Pulmonary artery endothelial cell (primary cell): ENCODE measurements at regions not wholly inside any gene's neighbourhood (a gene's known extent, or its start where the extent isn't known, plus 50 kb on each side); places are given as distances from the start of the nearest gene placed in this dataset.
"Not testable (repeated sequence)": the region's sequence is repeated elsewhere in the genome, so short reads cannot be mapped to it uniquely, and the experiment has no call there.

Source experiments
- DNase-seq: peaks from one replicate; pipeline ENCODE4 v3.0.0-alpha.2; 2011; ENCODE audit warnings: low read depth, low spot score

GRCh38 chr10:130713731-130714130 is 577.5 kb downstream of the GLRX3 start:
- no peak for DNase-seq

GRCh38 chr10:130714742-130715467 is 578.7 kb downstream of the GLRX3 start:
- DNase-seq, result no peak

- DNase-seq, result no peak
Observed at GRCh38 chr10:130715686-130716670, 579.8 kb downstream of the GLRX3 start.

GRCh38 chr10:130717083-130717482 is 580.9 kb downstream of the GLRX3 start:
- DNase-seq, result no peak

GRCh38 chr10:130718744-130719447 is 582.7 kb downstream of the GLRX3 start:
- DNase-seq, result not testable (repeated sequence)

GRCh38 chr10:130719448-130719752 is 583.2 kb downstream of the GLRX3 start:
- DNase-seq, result no peak

GRCh38 chr10:130720235-130720634 is 584.0 kb downstream of the GLRX3 start:
- no peak for DNase-seq

- no peak for DNase-seq
Observed at GRCh38 chr10:130721971-130722370, 585.8 kb downstream of the GLRX3 start.

GRCh38 chr10:130723704-130724103 is 587.5 kb downstream of the GLRX3 start:
- DNase-seq, result no peak

- no peak for DNase-seq
Observed at GRCh38 chr10:130725474-130725970, 586.0 kb downstream of the TCERG1L start.

- no peak for DNase-seq
Observed at GRCh38 chr10:130726996-130727725, 584.4 kb downstream of the TCERG1L start.

GRCh38 chr10:130727766-130728490 is 583.6 kb downstream of the TCERG1L start:
- DNase-seq, result no peak

GRCh38 chr10:130728531-130729215 is 582.8 kb downstream of the TCERG1L start:
- no peak for DNase-seq

GRCh38 chr10:130729876-130730275 is 581.6 kb downstream of the TCERG1L start:
- DNase-seq, result no peak

GRCh38 chr10:130737186-130737585 is 574.3 kb downstream of the TCERG1L start:
- no peak for DNase-seq

GRCh38 chr10:130737621-130738020 is 573.9 kb downstream of the TCERG1L start:
- no peak for DNase-seq

GRCh38 chr10:130739016-130739756 is 572.3 kb downstream of the TCERG1L start:
- DNase-seq, result no peak

GRCh38 chr10:130739757-130740145 is 571.8 kb downstream of the TCERG1L start:
- DNase-seq, result no peak

GRCh38 chr10:130740166-130740565 is 571.4 kb downstream of the TCERG1L start:
- DNase-seq, result no peak
